ENCODE measurements at regions not wholly inside any gene's neighbourhood (a gene's known extent, or its start where the extent isn't known, plus 50 kb on each side); places are given as distances from the start of the nearest gene placed in this dataset.
"Not testable (repeated sequence)": the region's sequence is repeated elsewhere in the genome, so short reads cannot be mapped to it uniquely, and the experiment has no call there.

DNA sequence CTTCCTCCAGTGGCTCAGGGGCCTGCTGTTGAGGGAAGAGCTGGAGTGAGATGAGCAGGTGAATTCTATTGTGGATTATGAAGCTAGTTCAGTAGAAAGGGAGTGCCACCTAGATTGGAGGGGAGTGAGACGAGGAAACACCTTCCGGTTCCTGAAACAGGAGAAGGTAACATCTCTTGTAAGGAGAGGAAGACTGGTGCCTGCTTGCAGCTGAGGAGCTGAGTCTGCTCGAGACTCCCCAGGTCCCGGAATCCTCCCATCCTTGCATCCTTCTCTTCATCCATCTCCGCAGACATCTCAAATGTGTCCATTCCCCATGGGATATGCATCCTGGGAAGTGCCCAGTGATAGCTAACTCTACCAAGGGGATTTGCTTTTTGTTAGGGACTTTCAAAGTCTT, 242.9 kb upstream of the ZFP64 start:
- no peak for DNase-seq (ENCODE audit: low spot score)

DNA sequence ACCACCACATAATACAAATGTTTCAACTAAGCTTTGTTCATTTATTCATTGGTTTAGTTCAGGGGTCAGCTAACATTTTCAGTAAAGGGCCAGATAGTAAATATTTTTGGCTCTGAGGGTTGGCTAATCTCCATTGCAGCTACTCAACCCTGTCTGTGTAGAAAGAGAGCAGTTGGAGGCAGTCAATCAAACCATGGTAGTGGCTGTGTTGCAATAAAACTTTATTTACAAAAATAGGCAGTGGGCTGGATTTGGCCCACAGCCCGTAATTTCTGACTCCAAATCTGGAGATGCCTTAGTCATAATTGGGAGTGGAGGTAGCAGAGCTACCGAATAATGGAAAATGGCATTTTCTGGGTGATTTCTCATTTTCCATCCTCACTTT, 242.5 kb upstream of the ZFP64 start:
- no peak for DNase-seq (ENCODE audit: low spot score)

DNA sequence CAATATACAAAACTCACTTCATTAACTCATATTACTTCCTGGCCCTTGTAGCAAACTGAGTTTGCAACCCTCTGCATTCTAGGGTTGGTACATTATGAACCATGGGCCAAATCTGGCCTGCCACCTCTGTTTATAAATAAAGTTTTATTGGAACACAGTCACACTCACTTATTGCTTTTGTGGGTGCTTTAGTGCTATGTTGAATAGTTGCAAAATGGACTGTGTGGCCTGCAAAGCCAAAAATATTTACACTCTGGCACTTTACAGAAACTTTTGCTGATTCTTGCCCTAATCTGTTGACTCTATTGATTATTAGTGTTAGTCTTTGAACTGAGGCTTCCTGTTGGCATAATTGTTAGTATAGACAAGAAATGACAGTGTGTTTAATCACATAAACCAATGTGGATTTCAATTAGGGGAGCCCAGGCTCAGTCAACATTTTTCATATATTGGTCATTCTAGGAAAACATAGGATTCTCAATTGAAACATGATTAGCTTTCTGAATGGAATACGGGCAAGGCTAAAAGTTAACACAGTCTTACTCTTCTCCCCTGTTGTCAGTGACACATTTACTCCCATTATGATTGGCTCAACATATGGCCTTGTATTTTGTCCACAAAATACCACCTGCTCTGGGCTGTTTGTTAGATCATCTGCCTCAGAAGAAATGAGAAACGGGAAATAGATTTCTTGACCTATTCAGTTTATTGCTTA, 241.9 kb upstream of the ZFP64 start:
- DNase-seq (ENCODE audit: low spot score), result no peak

DNA sequence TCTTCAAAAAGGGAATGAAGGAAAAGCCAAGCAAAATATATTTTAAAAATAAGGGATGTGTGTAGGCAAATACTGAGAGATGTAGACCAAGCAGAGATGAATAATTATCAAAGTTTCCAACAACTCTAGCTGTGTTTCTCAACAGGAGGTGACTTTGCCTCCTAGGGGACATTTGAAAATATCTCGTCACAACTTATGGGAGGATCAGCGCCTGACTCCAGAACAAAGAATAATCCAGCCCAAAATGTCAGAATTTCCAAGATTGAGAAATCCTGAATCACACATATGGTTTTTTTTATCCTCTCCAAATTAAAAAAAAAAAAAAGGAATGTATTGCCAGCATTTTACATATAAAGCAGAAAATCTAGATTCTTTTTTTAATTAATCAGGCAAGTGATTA, 241.2 kb upstream of the ZFP64 start:
- no peak for DNase-seq (ENCODE audit: low spot score)

DNA sequence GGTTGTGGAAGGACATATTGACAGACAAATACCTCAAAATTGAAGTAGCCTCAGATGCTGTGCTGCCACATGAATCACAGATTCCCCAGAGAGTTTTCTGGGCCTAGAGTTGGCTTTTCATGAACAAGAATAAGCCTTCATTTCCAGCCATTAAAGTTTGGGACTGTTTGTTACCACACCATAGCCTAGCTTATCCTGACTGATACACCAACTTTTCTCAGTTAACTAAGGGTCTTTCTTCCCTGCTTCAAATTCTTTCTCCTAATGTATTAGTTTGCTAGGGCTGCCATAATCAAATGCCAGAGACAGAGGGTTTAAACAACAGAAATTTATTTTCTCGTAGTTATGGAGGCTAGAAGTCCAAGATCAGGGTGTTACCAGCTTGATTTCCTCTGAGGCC, 237.4 kb upstream of the ZFP64 start:
- no peak for DNase-seq (ENCODE audit: low spot score)

DNA sequence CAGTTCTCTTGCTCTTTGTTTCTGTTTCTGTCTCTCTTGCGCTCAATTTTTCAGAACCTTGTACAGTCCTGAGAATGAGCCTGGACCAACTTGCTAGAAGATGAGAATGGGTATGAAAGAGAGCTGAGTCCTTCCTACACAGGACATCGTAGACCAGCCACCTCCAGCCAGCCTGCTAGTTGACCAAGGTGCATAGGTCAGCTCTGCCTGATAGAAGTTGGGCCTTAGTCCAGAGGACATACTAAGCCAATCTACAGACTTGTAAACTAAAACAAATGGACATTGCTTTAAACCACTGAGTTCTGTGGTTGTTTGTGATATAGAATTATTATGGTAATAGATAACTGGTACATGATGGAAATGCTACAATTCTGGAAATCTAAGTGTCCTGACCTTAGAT, 236.4 kb upstream of the ZFP64 start:
- no peak for DNase-seq (ENCODE audit: low spot score)

DNA sequence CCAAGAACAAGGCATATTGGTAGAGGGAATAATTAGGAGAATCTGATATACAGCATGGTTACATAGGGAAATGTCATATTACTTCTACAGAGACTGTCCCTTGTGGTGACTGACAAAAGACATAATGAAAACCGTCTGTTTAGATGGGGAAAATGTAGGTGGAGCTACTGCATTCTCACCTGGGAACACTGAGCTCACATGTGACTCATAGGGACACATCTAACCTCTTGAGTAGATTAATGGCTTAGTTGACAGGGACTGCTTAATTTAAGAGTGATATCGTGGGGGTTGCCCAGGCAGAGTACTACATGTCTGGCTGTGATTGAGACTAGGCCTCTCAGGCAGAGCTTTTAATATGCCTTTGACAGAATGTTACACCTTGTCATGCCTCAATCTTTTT, 235.3 kb upstream of the ZFP64 start:
- DNase-seq (ENCODE audit: low spot score), result no peak

DNA sequence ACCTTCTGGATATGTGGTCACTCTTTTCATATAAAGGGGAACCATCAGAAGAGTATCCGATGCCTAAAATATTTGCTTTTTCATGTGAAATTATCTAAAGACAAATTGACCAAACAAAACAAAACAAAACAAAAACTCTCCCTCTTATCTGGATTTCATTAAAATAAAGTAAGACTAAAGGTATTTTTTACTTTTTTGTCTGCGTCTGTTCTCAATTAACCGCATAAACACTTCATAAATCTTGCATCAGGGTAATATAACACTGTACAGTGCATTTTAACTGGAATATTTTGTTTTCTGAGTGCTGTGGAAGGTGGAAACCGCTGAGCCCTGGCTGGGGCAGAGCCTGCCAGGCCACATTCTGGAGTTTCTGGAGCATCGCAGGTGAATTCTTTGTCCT, 234.1 kb upstream of the ZFP64 start:
- no peak for DNase-seq (ENCODE audit: low spot score)

DNA sequence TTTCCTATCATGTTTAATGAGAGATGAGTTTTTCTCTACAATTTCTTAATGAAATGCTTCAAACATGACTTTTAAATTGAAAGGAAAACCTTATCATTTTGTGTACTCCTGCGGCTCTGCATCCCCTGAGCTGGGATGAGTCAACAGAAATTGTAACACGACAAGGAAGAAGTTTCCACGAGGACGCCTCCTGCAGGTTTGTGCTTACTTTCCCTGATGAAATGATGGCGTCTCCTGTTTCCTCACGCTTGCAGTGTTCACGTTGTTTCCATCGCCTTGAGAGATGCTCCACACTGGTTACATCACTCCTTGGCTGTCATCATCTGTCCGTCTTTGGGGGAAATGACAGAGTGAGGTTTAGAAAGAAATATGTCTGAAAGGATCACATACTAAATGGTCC, 233.7 kb upstream of the ZFP64 start:
- DNase-seq (ENCODE audit: low spot score), result peak; percentile 18

DNA sequence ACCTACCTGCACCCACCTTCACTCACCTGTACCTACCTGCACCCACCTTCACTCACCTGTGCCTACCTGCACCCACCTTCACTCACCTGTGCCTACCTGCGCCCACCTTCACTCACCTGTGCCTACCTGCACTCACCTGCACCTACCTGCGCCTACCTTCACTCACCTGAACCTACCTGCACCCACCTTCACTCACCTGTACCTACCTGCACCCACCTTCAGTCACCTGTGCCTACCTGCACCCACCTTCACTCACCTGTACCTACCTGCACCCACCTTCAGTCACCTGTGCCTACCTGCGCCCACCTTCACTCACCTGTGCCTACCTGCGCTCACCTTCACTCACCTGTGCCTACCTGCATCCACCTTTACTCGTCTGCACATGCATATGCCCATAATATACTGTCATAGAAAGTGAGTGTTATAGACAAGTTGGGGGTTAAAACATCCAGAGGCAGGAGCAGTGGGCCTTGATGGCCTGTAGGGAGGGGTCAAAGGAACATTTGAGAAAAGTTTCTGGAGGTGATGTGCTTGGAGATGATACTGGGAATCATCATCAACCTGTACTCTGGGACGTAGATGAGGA, 232.9 kb upstream of the ZFP64 start:
- DNase-seq (ENCODE audit: low spot score), result not testable (repeated sequence)

DNA sequence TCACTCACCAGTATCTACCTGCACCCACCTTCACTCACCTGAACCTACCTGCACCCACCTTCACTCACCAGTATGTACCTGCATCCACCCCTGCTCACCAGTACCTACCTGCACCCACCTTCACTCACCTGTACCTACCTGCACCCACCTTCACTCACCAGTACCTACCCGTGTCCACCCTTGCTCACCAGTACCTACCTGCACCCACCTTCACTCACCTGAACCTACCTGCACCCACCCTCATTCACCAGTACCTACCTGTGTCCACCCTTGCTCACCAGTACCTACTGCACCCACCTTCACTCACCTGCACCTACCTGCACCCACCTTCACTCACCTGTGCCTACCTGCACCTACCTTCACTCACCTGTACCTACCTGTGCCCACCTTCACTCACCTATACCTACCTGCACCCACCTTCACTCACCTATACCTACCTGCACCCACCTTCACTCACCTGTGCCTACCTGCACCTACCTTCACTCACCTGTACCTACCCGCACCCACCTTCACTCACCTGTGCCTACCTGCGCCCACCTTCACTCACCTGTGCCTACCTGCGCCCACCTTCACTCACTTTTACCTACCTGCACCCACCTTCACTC, 232.1 kb upstream of the ZFP64 start:
- DNase-seq (ENCODE audit: low spot score), result not testable (repeated sequence)

DNA sequence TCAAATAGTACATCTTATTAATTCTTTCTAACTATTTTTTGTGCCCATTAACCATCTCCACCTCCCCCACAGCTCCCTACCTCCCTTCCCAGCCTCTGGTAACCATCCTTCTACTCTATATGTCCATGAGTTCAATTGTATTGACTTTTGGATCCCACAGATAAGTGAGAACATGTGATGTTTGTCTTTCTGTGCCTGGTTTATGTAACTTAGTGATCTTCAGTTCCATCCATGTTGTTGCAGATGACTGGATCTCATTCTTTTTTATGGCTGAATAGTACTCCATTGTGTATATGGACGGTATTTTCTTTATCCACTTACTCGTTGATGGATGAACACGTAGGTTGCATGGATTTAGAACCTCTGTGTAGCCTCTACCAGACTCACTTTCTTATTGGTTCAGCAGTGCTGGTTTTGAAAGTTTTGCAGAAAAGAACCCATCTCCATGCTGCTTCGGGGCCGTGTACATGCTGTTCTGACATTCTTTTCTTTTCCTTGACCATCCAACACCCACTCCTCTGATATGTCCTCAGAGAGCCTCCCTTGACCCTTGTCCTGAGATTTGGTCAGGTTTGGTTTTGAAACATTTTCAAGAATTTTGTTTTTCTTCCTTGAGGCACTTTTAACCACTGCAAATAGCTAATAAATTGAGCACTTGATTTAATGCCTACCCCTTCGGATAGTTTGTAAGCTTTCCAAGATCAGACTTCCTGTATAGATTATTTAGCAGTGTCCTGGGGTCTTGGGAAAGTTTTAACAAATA, 231.2 kb upstream of the ZFP64 start:
- DNase-seq (ENCODE audit: low spot score), result peak; percentile 49

DNA sequence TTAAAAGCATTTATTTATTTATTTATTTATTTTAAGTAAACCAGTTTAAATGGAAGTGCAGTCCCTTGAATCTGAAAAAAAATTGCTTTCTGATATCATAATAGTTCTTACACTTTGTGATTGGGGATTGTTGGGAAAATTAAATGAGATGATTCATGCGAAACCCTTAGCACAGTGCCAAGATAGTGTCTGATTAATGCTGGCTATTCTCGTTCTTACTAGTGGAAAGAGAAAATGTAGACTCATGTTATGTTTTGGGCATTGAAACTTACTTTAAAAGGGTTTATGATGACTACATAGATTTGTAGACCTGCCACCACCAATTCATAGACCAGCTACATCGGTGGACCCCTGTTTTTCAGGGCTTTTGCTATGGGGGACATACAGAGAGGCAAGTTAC, 229.2 kb upstream of the ZFP64 start:
- no peak for DNase-seq (ENCODE audit: low spot score)

DNA sequence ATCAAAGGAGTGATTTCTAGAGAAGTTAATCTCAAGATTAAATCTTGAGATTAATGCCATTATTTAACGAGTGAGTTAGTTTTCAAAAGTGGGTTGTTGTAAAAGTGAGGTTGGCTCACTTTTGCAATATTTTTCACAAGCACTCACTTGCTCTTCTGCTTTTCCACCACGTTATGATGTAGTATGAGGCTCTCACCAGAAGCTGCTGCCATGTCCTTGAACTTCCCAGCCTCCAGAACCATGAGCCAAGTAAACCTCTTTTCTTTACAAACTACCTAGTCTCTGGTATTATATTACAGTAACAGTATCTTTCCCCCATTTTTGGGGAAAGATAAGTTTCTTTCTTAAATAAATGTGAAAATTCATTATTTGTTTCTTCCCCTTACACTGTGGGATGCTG, 227.6 kb upstream of the ZFP64 start:
- DNase-seq (ENCODE audit: low spot score), result no peak

DNA sequence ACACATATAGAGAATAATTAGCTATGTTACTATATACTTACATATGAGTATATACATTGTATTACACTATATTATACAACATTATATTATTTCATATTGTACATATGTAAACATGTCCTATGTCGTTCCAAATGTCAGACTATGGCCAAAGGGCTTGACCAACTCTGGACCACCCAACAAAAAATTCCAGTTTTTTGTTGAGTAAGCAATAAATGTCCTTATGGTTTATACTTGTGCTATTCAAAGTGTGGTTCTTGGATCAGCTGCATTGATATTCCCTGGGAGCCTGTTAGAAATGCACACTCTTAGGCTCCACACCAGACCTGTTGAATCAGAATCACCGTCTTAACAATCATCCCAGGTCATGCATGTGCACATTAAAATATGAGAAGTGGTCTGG, 225.4 kb upstream of the ZFP64 start:
- DNase-seq (ENCODE audit: low spot score), result no peak

DNA sequence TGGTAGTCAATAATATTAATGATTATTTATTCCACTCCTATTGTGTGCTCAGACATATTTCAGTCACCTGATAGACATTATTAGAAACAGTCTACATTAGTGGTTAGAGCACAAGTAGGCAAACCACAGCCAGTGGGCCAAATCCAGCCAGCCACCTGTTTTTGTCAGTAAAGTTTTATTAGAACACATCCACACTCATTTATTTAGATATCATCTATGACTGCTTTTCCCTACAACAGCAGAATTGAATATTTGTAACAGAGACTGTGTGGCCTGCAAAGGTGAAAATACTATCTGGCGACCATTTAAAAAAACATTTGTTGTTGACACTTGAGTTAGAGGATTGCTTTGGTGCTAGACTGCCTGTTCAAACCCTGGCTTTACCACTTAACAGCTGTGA, 220.0 kb upstream of the ZFP64 start:
- DNase-seq (ENCODE audit: low spot score), result no peak

DNA sequence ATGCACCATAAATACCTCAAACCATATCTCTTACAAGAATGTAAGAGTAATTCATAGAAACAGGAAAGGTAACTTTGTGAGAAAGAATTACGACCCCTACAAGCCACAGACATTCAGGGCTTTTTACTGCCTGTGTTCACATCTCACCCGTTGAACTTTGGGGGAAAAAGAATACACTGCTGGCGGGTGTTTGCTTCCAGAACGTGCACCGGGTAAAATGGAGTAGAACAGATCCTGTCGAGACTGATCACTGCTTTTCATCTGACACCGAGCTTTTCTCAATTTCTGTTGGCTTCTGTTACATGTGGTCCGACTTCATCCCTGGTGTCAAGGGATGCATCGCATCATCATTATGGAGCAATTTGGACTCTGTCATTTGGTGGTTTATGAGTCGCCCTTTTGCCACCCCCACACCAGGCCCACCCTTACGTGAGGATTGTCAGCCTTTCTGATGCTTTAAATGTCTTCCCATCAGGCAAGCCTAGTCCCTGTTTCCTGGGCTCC, 219.2 kb upstream of the ZFP64 start:
- no peak for DNase-seq (ENCODE audit: low spot score)

DNA sequence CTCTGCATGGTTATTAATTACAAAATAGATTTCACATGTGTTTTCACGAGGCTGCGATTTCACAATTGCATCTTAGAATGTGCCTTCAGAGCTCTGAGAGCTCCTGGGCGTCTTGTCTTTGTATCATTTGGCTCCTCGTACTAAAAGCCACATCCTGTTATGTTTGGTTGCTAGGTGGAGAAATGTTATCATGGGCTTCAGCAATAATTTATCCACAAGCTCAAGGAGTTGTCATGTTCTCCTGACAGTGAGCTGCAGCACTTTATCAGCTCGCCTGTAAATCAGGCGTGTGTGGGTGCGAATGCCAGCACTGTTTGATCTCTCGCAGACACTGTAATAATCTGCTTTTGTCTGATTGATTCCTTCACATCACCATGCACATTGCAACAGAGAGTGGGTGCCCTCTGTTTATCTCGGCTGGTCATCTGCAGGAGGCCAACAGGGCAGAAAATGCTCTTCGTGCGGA, 218.6 kb upstream of the ZFP64 start:
- no peak for DNase-seq (ENCODE audit: low spot score)

DNA sequence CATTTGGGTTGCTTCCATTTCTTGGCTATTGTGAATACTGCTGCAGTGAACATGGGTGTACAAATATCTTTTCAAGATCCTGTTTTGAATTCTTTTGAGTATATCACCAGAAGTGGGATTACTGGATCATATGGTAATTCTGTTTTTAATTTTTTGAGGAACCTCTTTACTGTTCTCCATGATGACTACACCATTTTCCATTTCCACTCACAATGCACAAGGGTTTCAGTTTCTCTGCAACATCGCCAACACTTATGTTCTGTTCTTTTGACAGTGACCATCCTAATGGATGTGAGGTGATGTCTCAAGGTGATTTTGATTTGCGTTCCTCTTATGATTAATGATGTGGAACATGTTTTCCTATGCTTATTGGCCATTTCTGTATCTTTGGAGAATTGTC, 214.4 kb upstream of the ZFP64 start:
- no peak for DNase-seq (ENCODE audit: low spot score)

DNA sequence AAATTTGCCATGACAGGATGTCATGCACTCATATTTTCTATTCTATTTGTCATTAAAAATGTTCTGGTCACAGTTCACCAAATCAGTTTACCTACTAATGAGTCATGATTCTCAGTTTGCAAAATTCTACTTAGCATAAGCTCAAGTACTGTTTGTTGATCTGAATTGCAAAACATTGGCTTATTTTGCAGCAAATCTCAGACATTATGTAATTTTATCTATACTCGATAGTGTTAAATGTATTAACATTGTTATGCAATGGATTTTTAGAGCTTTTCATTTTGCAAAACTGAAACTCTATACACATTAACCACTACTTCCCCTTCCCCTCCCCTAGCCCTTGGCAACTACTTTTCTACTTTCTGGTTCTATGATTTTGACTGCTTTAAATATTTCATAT, 213.8 kb upstream of the ZFP64 start:
- DNase-seq (ENCODE audit: low spot score), result no peak

DNA sequence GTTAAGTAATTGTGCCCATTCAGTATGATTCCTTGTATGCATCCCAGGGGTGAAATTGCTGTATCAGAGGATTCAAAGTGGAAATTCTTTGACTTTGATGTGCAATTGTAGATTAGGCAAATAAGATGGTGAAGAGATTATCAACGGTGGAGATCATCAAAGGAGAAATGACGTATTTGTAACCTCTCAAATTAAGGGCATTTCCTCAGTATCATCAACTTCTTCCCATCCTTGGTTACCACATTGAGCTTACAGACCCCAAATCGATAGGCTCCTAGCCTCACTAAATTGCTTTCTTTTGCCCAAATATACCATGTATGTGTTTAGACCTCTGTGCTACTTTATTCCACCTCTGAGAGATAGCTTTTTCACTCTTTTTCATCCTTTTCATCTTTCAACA, 213.1 kb upstream of the ZFP64 start:
- DNase-seq (ENCODE audit: low spot score), result no peak

DNA sequence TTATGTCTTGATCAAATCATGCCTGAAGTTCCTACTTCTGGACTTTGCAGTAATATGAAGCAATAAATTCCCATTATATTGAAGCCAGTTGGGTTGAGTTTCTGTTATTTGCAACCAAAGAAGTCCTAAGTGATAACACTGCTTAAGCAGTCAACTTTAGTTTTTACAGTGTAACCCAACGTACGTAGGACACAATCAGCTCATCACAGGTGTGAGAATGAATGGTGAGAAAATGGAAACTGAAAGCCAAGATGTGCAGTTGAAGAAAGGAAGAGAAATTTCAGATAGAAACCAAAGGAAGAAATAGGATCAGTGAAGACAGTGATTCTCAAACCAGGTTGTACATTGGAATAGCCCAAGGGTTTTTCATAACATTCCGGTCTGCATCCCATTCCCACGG, 211.4 kb upstream of the ZFP64 start:
- no peak for DNase-seq (ENCODE audit: low spot score)

DNA sequence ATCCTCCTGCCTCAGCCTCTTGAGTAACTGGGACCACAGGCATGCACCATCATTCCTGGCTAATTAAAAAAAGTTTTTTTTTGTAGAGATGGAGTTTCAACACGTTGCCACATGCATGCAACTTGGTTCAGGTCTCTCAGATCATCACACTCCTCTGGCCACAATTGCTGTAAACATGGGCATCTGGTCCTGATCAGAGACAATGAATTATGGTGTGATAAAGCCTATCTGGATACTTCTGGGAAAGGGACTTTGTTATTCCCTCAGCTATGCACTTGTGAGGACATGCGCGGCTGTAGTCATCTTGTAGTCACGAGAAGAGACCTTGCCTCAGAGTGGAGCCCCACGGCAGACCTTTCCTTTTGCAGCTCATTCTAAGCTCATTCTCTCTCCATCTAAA, 210.9 kb upstream of the ZFP64 start:
- no peak for DNase-seq (ENCODE audit: low spot score)
